ENCODE measurements at regions not wholly inside any gene's neighbourhood (a gene's known extent, or its start where the extent isn't known, plus 50 kb on each side); places are given as distances from the start of the nearest gene placed in this dataset.

- H3K4ac ChIP-seq (replicated peaks; ENCODE audit: insufficient read length, low read depth, low read length), result no peak overlapping the region
- no peak overlapping the region for H3K18ac ChIP-seq (ENCODE audit: extremely low read depth, low read length)
- no peak overlapping the region for H4K5ac ChIP-seq (ENCODE audit: insufficient read length, low read depth, low read length)
- ChIA-PET POLR2A (ENCODE audit: partially characterized antibody) (no interaction called here), CTCF (ENCODE audit: partially characterized antibody) (no interaction called here)
- no peaks in the 10 kb centered on the region for H3K79me2 ChIP-seq (ENCODE audit: control insufficient read depth in 1 of 2, insufficient read depth in 2 of 2, low read length in 2 of 2)
- H4K20me1 ChIP-seq (replicated peaks in 1 of 2; ENCODE audit: control insufficient read depth in 1 of 2, insufficient read depth in 2 of 2, low read length in 2 of 2), result no peaks in the 10 kb centered on the region
- no peak overlapping the region for H3K56ac ChIP-seq (replicated peaks; ENCODE audit: insufficient read length, low read depth, low read length)
- no peak overlapping the region for H2AFZ ChIP-seq (ENCODE audit: low read length)
- no peaks in the 10 kb centered on the region for H3K23me2 ChIP-seq (ENCODE audit: low read depth, low read length)
- no peak overlapping the region for H3K4me2 ChIP-seq (ENCODE audit: insufficient read depth in 1 of 2, low read depth in 2 of 2, low read length in 2 of 2)
- H4K8ac ChIP-seq (ENCODE audit: extremely low read depth, insufficient read depth, low read length), result no peak overlapping the region
- H2AK5ac ChIP-seq (ENCODE audit: low read depth, low read length), result no peak overlapping the region
- H2BK12ac ChIP-seq (ENCODE audit: low read depth, low read length), result no peak overlapping the region
- H3K23ac ChIP-seq (ENCODE audit: insufficient read length), result no peak overlapping the region
- no peak for FAIRE-seq
- no peaks in the 10 kb centered on the region for H3K79me1 ChIP-seq (ENCODE audit: low read depth, low read length)
- H4K91ac ChIP-seq (replicated peaks; ENCODE audit: insufficient read length, low read length), result no peak overlapping the region
- H3K9ac ChIP-seq (replicated peaks in 1 of 4; ENCODE audit: extremely low read depth in 1 of 4, low read depth in 3 of 4, low read length in 3 of 4), result no peak overlapping the region
- H3K9me3 ChIP-seq (ENCODE audit: insufficient read depth in 2 of 2, low read depth in 1 of 2, low read length in 1 of 2), result no peaks in the 10 kb centered on the region
- H3K4me1 ChIP-seq (replicated peaks in 1 of 4; ENCODE audit: control insufficient read depth in 3 of 4, insufficient read depth in 4 of 4, low read length in 3 of 4), result no peaks in the 10 kb centered on the region; a peak in 1 of 7 replicates
- no peak overlapping the region for H3K27ac ChIP-seq (ENCODE audit: low read depth, low read length)
- no peak overlapping the region for H2BK5ac ChIP-seq (ENCODE audit: low read depth, low read length)
- H2BK15ac ChIP-seq (ENCODE audit: low read length), result no peak overlapping the region
- H3K27me3 ChIP-seq (replicated peaks in 1 of 4; ENCODE audit: control insufficient read depth in 3 of 4, extremely low read depth in 1 of 4, insufficient read depth in 3 of 4, low read length in 3 of 4), result peaks cover 0 to 1% (median 0%) of the 10 kb centered on the region in 4 experiments; a peak in 1 of 7 replicates
- no peak overlapping the region for H2BK20ac ChIP-seq (ENCODE audit: low read length)
- no peak overlapping the region for H3K14ac ChIP-seq (ENCODE audit: insufficient read length)
- DNase-seq (ENCODE audit: low read depth in 1 of 2, low spot score in 2 of 2), result no peak
- no peak for TF ChIP-seq MAFK (IDR thresholded peaks at IDR 0.05; ENCODE audit: low read depth, low read length)
- no peak for TF ChIP-seq MAX (IDR thresholded peaks at IDR 0.05)
- TF ChIP-seq JUN (IDR thresholded peaks at IDR 0.05; ENCODE audit: low read depth, low read length), result no peak
- TF ChIP-seq CHD1 (IDR thresholded peaks at IDR 0.05; ENCODE audit: low read depth, low read length), result no peak
- no peak for TF ChIP-seq SIRT6 (IDR thresholded peaks at IDR 0.05; ENCODE audit: low read length)
- WGBS, 2 experiments (ENCODE audit: extremely low coverage in 1 of 2, insufficient coverage in 1 of 2, insufficient read length in 1 of 2, insufficient replicate concordance in 2 of 2, low coverage in 1 of 2, low lambda C conversion rate in 2 of 2, missing lambda C conversion rate in 1 of 2), result 90% methylated on average over 4 of the region's 4 CpGs; no CpG with 5 or more reads in 1 of the 2 experiments
- no peaks in the 10 kb centered on the region for H3K36me3 ChIP-seq (ENCODE audit: control insufficient read depth in 2 of 4, insufficient read depth in 4 of 4, low read length in 3 of 4)
- H2BK120ac ChIP-seq (replicated peaks; ENCODE audit: low read depth, low read length), result no peak overlapping the region
- H3K4me3 ChIP-seq (ENCODE audit: extremely low read depth in 1 of 4, insufficient read depth in 2 of 4, low read depth in 3 of 4, low read length in 4 of 4), result no peak overlapping the region
Observed at GRCh38 chr5:57010786-57011185, 58.9 kb upstream of the MIER3 start.
